HL-60 (cell line): ENCODE measurements at regions not wholly inside any gene's neighbourhood (a gene's known extent, or its start where the extent isn't known, plus 50 kb on each side); places are given as distances from the start of the nearest gene placed in this dataset.

Source experiments
- CTCF ChIP-seq: IDR thresholded peaks from one replicate; pipeline ENCODE4 v1.5.1; 2011; ENCODE audit warnings: low read length, control low read depth, inconsistent platforms; ENCODE audit not compliant: insufficient read depth
- GABPA ChIP-seq: IDR thresholded peaks from 2 replicates; pipeline ENCODE4 v1.6.1; 2012; ENCODE audit warnings: low read depth
- POLR2AphosphoS5 ChIP-seq: IDR thresholded peaks from 2 replicates; pipeline ENCODE4 v1.6.1; 2012; ENCODE audit warnings: low read depth
- TF ChIP-seq, protein P1 (sequence below): IDR thresholded peaks from 2 replicates; pipeline ENCODE4 v1.6.1; 2012; ENCODE audit warnings: low read depth; ENCODE audit not compliant: insufficient replicate concordance

DNA sequence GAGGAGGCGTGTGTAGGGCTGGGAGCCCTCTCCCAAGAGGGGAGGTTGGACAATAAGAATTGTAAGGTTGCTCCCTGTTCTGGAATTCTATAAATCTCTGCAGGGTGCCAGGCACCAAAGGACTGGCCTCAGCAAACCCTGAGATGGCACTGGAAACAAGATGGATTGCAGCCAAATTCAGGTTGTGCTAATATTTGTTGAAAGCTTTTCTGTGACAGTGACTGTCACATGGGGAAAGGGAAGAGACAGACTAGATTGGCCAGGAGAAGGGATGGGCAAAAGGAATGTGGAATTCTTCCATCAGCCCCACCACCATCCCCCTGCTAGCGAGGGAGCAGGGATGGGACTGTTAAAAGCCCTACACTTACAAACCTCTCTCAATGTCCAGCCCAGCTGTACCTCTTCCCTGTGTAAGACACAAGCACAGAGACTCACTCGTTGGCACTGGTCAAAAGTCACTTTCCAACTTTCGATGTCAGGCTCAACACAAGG is 62.4 kb downstream of the SOX9 start:
- no peak for TF ChIP-seq CTCF
- TF ChIP-seq POLR2AphosphoS5 = no peak
- TF ChIP-seq, protein P1, sequence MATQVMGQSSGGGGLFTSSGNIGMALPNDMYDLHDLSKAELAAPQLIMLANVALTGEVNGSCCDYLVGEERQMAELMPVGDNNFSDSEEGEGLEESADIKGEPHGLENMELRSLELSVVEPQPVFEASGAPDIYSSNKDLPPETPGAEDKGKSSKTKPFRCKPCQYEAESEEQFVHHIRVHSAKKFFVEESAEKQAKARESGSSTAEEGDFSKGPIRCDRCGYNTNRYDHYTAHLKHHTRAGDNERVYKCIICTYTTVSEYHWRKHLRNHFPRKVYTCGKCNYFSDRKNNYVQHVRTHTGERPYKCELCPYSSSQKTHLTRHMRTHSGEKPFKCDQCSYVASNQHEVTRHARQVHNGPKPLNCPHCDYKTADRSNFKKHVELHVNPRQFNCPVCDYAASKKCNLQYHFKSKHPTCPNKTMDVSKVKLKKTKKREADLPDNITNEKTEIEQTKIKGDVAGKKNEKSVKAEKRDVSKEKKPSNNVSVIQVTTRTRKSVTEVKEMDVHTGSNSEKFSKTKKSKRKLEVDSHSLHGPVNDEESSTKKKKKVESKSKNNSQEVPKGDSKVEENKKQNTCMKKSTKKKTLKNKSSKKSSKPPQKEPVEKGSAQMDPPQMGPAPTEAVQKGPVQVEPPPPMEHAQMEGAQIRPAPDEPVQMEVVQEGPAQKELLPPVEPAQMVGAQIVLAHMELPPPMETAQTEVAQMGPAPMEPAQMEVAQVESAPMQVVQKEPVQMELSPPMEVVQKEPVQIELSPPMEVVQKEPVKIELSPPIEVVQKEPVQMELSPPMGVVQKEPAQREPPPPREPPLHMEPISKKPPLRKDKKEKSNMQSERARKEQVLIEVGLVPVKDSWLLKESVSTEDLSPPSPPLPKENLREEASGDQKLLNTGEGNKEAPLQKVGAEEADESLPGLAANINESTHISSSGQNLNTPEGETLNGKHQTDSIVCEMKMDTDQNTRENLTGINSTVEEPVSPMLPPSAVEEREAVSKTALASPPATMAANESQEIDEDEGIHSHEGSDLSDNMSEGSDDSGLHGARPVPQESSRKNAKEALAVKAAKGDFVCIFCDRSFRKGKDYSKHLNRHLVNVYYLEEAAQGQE = no peak
- no peak for TF ChIP-seq GABPA
